Femur (tissue), 1 donor: ENCODE measurements at regions not wholly inside any gene's neighbourhood (a gene's known extent, or its start where the extent isn't known, plus 50 kb on each side); places are given as distances from the start of the nearest gene placed in this dataset.

Experiments used
- DNase-seq: peaks from one replicate; pipeline ENCODE4 v3.0.0-alpha.2; 2017

DNA sequence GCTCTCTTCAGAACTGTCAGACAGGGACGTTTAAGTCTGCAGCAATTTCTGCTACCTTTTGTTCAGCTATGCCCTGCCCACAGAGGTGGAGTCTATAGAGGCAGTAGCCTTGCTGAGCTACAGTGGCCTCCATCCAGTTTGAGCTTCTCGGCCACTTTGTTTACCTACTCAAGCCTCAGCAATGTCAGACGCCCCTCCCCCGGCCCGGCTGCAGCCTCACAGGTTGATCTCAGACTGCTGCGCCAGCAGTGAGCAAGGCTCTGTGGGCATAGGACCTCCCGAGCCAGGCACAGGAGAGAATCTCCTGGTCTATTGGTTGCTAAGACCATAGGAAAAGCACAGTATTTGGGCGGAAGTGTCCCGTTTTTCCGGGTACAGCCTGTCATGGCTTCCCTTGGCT is 89.9 kb upstream of the PDC start:
- DNase-seq, result no peak

DNA sequence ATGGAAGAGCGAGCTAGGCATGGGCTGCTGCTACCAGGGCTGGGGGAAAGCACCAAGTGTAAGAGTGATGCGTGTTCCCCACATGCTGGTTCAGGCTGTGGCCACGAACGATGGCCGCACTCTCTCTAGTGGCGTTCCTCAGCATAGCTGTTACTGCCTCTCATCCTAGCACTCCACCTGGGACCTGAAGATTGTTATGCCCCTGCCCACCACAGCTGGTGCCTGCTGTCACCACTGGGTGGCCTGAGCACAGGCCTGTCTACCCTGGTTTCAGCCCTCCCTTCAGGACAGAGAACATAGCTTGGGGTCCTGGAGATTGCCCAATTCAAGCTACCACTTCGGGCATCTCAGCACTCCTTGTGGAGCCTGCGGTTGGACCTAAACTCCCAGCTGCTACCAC is 80.1 kb upstream of the PDC start:
- DNase-seq, result no peak

- no peak for DNase-seq
Observed at GRCh38 chr1:186540521-186540920, 79.6 kb upstream of the PDC start.

- no peak for DNase-seq
Observed at GRCh38 chr1:186536273-186536890, 75.5 kb upstream of the PDC start.

DNA sequence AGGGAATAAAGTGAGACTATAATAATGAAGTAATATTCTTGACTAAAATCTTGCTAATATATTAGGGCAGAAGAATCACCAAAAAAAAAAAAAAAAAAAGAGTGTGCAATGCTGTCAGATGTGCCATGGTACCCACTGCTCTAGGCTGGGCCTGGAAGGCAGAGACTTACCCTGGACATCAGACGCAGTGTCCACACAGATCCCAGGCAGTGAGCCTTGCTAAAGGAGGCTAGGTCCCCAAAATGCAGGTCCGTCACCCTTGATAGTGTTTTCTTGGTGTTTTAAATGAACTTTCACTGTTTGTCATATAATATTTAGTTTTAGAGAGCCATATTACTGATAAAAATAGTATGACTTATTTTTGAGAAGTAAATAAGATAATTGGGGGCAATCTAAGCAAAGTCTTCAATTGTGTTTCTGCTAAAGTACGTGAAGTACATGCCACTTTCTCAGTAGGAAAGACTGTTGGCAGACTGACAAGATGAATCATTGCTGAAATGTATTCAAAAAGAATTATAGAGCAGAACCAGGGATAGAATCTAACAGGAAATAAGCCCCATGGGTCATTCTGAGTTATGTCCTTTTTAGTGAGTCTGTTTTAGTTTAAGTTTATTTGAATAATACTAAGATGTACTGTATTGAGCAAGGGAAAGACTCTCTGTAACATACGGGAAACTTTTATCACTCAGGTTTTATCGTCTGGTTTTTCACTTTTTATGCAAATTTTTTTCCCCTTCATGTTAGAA is 74.6 kb upstream of the PDC start:
- no peak for DNase-seq

- DNase-seq, result no peak
Observed at GRCh38 chr1:186534401-186534800, 73.5 kb upstream of the PDC start.

- no peak for DNase-seq
Observed at GRCh38 chr1:186532466-186532865, 71.6 kb upstream of the PDC start.

DNA sequence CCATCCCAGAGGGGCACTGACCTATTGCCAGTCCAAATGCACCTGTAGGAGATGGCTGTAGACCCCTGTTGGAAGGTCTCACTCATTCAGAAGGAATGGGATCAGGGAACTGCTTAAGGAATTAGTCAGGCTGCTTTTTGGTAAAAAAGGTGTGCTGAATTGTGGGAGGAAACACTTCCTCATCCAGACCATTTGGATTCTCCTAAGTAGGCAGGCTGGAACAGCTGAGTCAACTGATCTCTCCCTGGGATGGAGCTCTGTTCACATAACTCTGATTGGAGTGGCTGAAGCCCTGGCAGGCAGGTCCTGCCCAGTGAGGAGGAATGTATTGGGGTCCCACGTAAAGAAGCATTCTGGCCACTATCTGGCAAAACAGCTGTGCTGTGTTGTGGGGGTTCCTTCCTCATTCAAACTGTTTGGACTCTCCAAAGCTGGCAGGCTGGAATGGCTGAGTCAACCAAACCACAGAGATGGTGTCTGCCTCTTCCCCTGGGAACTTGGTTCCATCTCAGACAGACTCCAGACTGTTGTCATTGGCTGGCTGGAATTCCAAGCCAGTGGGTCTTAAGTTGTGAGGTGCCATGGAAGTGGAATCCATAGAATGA is 70.7 kb upstream of the PDC start:
- DNase-seq, result no peak

DNA sequence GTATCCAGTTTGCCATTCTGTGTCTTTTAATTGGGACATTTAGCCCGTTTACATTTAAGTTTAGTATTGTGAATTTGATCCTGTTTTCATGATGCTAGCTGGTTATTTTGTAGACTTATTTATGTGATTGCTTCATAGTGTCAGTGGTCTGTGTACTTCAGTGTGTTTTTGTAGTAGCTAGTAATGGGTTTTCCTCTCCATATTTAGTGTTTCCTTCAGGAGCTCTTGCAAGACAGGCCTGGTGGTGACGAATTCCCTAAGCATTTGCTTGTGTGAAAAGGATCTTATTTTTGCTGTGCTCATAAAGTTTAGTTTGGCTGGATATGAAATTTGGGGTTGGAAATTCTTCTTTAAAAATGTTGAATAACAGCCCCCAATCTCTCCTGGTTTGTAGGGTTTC is 69.2 kb upstream of the PDC start:
- no peak for DNase-seq

DNA sequence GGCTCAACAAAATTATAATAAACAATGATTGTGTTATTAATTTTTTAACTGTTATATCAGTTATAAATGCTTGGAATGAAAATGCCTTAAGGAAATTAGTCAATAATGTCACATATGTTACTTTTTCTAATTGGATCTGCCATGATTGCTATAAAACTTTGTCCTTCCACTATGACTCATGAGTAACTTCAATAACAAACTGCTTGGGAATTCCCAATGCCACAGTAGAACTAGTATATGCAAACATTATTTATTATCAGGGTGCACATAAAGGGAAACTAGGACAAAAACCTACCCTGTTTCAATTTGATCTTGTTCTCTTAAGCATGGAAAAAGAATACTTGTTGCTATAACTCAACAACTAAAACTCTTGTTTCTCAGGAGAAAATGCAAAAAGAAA is 59.1 kb upstream of the PDC start:
- DNase-seq, result no peak

- DNase-seq, result no peak
Observed at GRCh38 chr1:186518822-186519381, 58.0 kb upstream of the PDC start.

DNA sequence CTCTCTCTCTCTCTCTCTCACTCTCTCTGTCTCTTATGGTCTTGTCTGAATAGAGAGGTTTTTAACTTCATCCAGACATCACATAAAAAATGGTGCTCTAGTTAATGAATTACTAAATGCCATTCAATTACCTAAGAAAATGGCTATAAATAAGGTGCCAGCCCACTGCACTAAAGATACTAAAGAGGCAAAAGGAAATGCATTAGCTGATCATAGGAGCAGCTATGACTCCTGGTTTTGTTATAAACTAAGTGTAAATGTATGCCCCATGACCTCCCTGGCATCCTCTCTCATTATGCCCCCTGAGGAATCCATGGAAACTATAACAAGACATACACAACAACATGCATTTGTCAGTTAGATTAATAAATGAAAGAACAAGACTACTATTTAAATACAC is 57.5 kb upstream of the PDC start:
- DNase-seq, result no peak

GRCh38 chr1:186514367-186514766 is 53.5 kb upstream of the PDC start:
- no peak for DNase-seq

DNA sequence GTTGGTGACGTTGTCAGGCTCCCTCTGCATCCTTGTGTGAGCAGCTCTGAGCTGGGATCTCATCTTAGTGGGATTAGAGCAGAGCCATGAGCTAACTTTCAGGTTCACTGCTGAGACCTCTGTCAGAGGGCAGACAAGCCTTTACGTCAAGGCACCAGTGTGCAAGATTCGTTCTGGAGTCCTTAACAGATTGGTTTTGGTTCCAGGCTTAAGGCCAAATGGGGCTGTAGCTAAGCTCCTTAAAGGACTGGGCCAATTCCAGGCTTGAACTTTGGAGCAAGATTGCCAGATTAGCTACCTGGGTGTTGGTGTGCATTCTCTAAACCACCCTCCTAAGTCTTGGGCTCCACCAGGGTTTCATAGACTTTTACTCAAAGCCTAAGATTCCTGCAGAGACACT is 52.6 kb upstream of the PDC start:
- DNase-seq, result no peak

DNA sequence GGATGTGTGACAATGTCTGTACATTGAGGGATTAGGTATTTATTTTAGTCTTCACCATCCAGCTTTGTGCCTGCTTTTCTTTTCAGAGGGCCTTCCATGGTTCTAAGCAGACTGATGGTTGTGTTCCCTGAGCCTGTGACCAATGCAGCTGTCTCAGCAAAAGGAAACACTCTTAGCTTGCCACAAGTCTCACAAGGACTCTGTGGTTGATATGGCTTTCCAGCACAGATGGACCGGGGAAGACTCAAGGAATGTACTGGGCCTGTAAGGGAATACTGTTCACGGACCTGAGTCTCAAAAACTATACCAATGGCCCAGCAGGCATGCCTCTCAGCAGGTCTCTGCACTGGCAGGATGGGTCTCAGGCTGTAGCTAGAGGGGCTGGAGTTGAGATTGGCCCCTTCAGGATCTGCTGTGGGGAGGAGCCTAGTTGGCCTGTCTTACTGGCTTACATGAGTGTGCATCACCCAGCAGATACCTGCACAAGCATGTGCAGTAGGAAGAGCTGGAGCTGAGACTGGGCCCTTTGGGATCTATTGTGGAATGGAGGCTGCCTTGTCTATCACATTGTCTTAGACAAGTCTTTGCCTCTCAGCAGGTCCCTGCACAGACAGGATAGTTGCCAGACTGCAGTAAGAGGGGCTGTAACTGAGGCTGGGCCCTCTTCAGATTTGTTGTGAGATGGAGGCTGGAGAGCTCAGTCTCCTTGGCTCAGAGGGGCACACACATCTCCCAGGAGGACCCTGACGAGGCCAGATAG is 52.0 kb upstream of the PDC start:
- no peak for DNase-seq

GRCh38 chr1:186511761-186512637 is 51.1 kb upstream of the PDC start:
- no peak for DNase-seq
